CD4-positive, alpha-beta T cell (primary cell): ENCODE measurements at regions not wholly inside any gene's neighbourhood (a gene's known extent, or its start where the extent isn't known, plus 50 kb on each side); places are given as distances from the start of the nearest gene placed in this dataset.

ENCODE experiments used
- ATAC-seq: fragments of 200-7000 bp; cut with Tn5 transposase; one replicate; pipeline ENCODE4 v1.10.0; 2022; ENCODE audit warnings: mild to moderate bottlenecking; ENCODE audit not compliant: poor library complexity
- CTCF ChIA-PET: fragments of 350-600 bp; sonication (Branson Sonifier 250); formaldehyde crosslinking; loops from one replicate; lab custom pipeline; 2021; ENCODE audit warnings: antibody characterized with exemption, inconsistent platforms; lab: Charles Lee
- POLR2A ChIA-PET: fragments of 350-600 bp; sonication (Branson Sonifier 250); formaldehyde crosslinking; loops from one replicate; lab custom pipeline; 2021; ENCODE audit warnings: antibody characterized with exemption, inconsistent platforms; lab: Charles Lee
- DNase-seq, 14 experiments: peaks; one replicate each; pipeline ENCODE4 v3.0.0-alpha.2; 2013 to 2020; ENCODE audit warnings: mixed read lengths in 2 of 14
- H3K27ac ChIP-seq, 2 donors: one replicate each; pipeline versions ENCODE4 v1.5.1 to v1.7.0; 2013; ENCODE audit warnings: low read length in 2 of 2, low read depth in 1 of 2, mild to moderate bottlenecking in 1 of 2
- H3K27me3 ChIP-seq, 2 experiments: 1 replicate in 1 of 2; 2 replicates in 1 of 2; pipeline versions ENCODE4 v1.6.1 to v1.7.0; 2013; ENCODE audit warnings: low read length in 2 of 2, control low read depth in 1 of 2, mild to moderate bottlenecking in 1 of 2, moderate library complexity in 1 of 2; ENCODE audit not compliant: insufficient read depth in 2 of 2, control insufficient read depth in 1 of 2
- H3K36me3 ChIP-seq: one replicate; pipeline ENCODE4 v1.6.1; 2013; ENCODE audit warnings: low read length, control low read depth; ENCODE audit not compliant: insufficient read depth
- H3K4me1 ChIP-seq: one replicate; pipeline ENCODE4 v1.6.1; 2013; ENCODE audit warnings: low read length, control low read depth; ENCODE audit not compliant: insufficient read depth
- H3K4me3 ChIP-seq: one replicate; pipeline ENCODE4 v1.5.1; 2013; ENCODE audit warnings: mild to moderate bottlenecking, low read length, moderate library complexity
- H3K9me3 ChIP-seq, 2 experiments: 1 replicate in 1 of 2; 2 replicates in 1 of 2; pipeline versions ENCODE4 v1.6.1 to v1.7.0; 2013; ENCODE audit warnings: low read length in 2 of 2, mild to moderate bottlenecking in 2 of 2, control low read depth in 1 of 2, moderate library complexity in 1 of 2; ENCODE audit not compliant: control insufficient read depth in 1 of 2, insufficient read depth in 1 of 2
- H3K27ac Mint-ChIP-seq: one replicate; pipeline ENCODE4 v1.8.0; 2020; ENCODE audit warnings: mixed read lengths
- H3K27me3 Mint-ChIP-seq: one replicate; pipeline ENCODE4 v1.8.0; 2021; ENCODE audit warnings: mixed read lengths
- H3K36me3 Mint-ChIP-seq: one replicate; pipeline ENCODE4 v1.8.0; 2021; ENCODE audit warnings: low read depth, mixed read lengths
- H3K4me1 Mint-ChIP-seq: one replicate; pipeline ENCODE4 v1.8.0; 2021; ENCODE audit warnings: low read depth, mixed read lengths
- H3K4me3 Mint-ChIP-seq: one replicate; pipeline ENCODE4 v1.8.0; 2020; ENCODE audit warnings: mild to moderate bottlenecking, mixed read lengths
- H3K9me3 Mint-ChIP-seq: one replicate; pipeline ENCODE4 v1.8.0; 2020; ENCODE audit warnings: mixed read lengths
- intact Hi-C, 2 experiments: fragments of 100-400 bp; cut with DNase I in 1 of 2; cut with micrococcal nuclease in 1 of 2; formaldehyde crosslinking; loops; one replicate each; pipeline versions ENCODE4 v1.15.1 to v1.9.0; 2023 to 2025; cut with DNase I, micrococcal nuclease
- TF ChIP-seq, protein P1 (sequence below): fragments of 200-600 bp; IDR thresholded peaks from one replicate; pipeline ENCODE4 v1.8.0; 2022; ENCODE audit warnings: antibody characterized with exemption, mild to moderate bottlenecking

DNA sequence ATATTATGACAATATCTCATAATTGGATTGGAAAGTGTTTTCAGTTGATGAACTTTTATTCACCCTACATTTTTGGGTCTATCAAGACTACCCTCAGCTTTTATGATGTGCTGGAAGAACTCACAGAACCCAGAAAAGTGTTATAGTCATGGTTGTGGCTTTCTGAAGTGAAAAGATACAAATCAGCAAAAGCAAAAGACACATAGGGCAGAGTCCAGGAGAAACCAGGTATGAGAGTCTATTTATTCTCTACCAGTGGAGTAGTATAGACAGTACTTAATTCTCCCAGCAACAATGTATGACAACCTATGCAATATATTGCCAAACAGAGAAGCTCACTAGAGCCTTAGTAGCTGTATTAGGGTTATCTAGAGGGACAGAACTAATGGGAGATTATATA, 280.4 kb upstream of the TTC14 start:
- H3K4me3 Mint-ChIP-seq: no peak overlapping the region
- no peaks in the 10 kb centered on the region for H3K9me3 Mint-ChIP-seq
- H3K27ac ChIP-seq: no peak overlapping the region
- no peaks in the 10 kb centered on the region for H3K27me3 ChIP-seq
- H3K4me1 Mint-ChIP-seq: no peaks in the 10 kb centered on the region
- H3K36me3 Mint-ChIP-seq: no peaks in the 10 kb centered on the region
- intact Hi-C loops: no loop called here
- POLR2A ChIA-PET: no interaction called here
- no peaks in the 10 kb centered on the region for H3K36me3 ChIP-seq
- TF ChIP-seq, protein P1, sequence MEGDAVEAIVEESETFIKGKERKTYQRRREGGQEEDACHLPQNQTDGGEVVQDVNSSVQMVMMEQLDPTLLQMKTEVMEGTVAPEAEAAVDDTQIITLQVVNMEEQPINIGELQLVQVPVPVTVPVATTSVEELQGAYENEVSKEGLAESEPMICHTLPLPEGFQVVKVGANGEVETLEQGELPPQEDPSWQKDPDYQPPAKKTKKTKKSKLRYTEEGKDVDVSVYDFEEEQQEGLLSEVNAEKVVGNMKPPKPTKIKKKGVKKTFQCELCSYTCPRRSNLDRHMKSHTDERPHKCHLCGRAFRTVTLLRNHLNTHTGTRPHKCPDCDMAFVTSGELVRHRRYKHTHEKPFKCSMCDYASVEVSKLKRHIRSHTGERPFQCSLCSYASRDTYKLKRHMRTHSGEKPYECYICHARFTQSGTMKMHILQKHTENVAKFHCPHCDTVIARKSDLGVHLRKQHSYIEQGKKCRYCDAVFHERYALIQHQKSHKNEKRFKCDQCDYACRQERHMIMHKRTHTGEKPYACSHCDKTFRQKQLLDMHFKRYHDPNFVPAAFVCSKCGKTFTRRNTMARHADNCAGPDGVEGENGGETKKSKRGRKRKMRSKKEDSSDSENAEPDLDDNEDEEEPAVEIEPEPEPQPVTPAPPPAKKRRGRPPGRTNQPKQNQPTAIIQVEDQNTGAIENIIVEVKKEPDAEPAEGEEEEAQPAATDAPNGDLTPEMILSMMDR: no peak
- peaks cover 0 to 16% of the 10 kb centered on the region in 2 experiments for H3K9me3 ChIP-seq
- no peak for DNase-seq
- peaks cover 3% of the 10 kb centered on the region for H3K27me3 Mint-ChIP-seq
- no peaks in the 10 kb centered on the region for H3K4me1 ChIP-seq
- CTCF ChIA-PET: no interaction called here
- no peak overlapping the region for H3K4me3 ChIP-seq
- H3K27ac Mint-ChIP-seq: no peak overlapping the region
- no peak for ATAC-seq

DNA sequence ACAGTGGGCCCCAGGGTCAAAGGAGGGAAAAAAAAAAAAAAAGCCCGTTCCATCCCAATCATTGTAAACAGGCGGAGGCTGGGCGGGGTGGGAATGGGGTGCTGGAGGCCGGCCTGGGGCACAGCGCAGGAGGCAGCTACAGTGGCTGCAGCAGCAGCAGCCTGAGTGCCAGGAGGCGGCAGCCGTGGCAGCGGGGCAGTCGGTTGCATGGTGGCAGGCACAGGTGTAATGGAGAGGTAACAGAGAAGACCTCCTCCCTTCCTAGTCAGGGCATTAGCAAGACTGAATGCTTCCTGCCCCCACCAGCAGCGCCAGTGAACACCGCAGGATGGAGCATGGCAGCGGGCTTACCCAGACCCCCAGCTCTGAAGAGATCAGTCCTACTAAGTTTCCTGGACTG, 279.1 kb upstream of the TTC14 start:
- ATAC-seq: no peak
- Histone ChIP-seq H3K27me3 (no peaks in the 10 kb centered on the region), H3K9me3 (peaks cover 0 to 16% of the 10 kb centered on the region in 2 experiments), H3K4me3 (no peak overlapping the region), H3K4me1 (no peaks in the 10 kb centered on the region), H3K27ac (no peak overlapping the region), H3K36me3 (no peaks in the 10 kb centered on the region)
- no peaks in the 10 kb centered on the region for H3K36me3 Mint-ChIP-seq
- no peaks in the 10 kb centered on the region for H3K4me1 Mint-ChIP-seq
- no peaks in the 10 kb centered on the region for H3K9me3 Mint-ChIP-seq
- DNase-seq: no peak
- ChIA-PET POLR2A (no interaction called here), CTCF (no interaction called here)
- TF ChIP-seq, protein P1: no peak
- H3K27me3 Mint-ChIP-seq: peaks cover 3% of the 10 kb centered on the region
- H3K4me3 Mint-ChIP-seq: no peak overlapping the region
- intact Hi-C loops: no loop called here
- no peak overlapping the region for H3K27ac Mint-ChIP-seq

- Mint-ChIP-seq H3K4me3 (no peak overlapping the region), H3K9me3 (no peaks in the 10 kb centered on the region), H3K27ac (no peak overlapping the region), H3K4me1 (no peaks in the 10 kb centered on the region), H3K36me3 (no peaks in the 10 kb centered on the region), H3K27me3 (peaks cover 3% of the 10 kb centered on the region)
- ATAC-seq (no peak), DNase-seq (no peak)
- ChIA-PET CTCF (no interaction called here), POLR2A (no interaction called here)
- H3K9me3 ChIP-seq: peaks cover 0 to 16% of the 10 kb centered on the region in 2 experiments
- no peak overlapping the region for H3K27ac ChIP-seq
- TF ChIP-seq, protein P1: no peak
- H3K36me3 ChIP-seq: no peaks in the 10 kb centered on the region
- no peak overlapping the region for H3K4me3 ChIP-seq
- H3K4me1 ChIP-seq: no peaks in the 10 kb centered on the region
- no peaks in the 10 kb centered on the region for H3K27me3 ChIP-seq
- intact Hi-C loops: no loop called here
Observed at GRCh38 chr3:180324791-180325190, 277.2 kb upstream of the TTC14 start.
